Epithelial cell of esophagus (primary cell): ENCODE measurements at regions not wholly inside any gene's neighbourhood (a gene's known extent, or its start where the extent isn't known, plus 50 kb on each side); places are given as distances from the start of the nearest gene placed in this dataset.

Experiments
- DNase-seq: peaks from one replicate; pipeline ENCODE4 v3.0.0; 2010; ENCODE audit warnings: low read depth
- H3K4me3 ChIP-seq: 2 replicates; pipeline ENCODE4 v1.5.1; 2011; ENCODE audit warnings: mild to moderate bottlenecking, low read length, control low read depth
- CTCF ChIP-seq: IDR thresholded peaks from 2 replicates; pipeline ENCODE4 v1.5.1; 2011; ENCODE audit warnings: low read depth, mild to moderate bottlenecking, low read length, control low read depth, inconsistent platforms; ENCODE audit not compliant: insufficient read depth; ENCODE audit errors: missing control alignments

DNA sequence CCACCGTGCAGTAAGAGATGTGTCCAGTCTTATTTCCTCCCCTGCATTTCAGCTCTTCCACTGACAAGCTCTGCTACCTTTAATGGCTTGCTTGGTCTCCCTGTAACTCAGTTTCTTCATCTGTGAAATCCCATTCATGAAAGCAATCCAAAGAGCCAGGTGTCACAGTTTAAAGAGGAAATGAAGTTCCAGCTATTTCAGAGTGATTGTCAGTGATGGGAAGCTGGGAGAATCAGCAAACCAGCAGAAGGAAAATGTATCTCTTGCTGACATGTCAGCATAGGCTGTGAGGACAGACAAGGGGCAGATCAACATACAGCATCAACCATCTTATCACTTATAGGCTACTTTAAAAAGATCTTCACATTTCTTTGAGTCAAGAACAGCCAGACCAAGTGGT, 445.3 kb downstream of the ADRA2A start:
- no peak for DNase-seq
- TF ChIP-seq CTCF = no peak

DNA sequence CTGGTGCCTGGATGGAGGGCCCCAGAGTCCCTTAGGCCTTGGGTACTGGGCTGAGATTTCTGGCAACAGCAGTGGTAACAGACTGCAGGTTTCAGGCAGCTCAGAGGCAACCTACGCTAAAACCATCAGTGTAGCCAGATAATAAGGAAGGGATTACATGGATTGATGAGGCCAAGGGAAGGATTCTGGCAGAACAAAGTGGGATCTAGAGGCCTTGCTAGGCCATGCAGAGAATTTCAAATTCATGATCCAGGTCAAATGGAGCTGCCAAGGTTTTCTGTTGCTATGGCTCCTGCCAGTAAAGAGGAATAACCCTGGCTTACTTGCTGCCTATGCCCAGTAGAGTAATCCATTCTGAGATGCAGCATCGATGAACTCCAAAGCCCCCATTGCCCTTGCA, 445.7 kb downstream of the ADRA2A start:
- no peak overlapping the region for H3K4me3 ChIP-seq
- TF ChIP-seq CTCF = no peak
- no peak for DNase-seq

More for the DNA sequence above, 445.3 kb downstream of the ADRA2A start:
- H3K4me3 ChIP-seq = no peak overlapping the region

- no peak overlapping the region for H3K4me3 ChIP-seq
- TF ChIP-seq CTCF = no peak
- DNase-seq = no peak
These were observed 446.2 kb downstream of the ADRA2A start for GRCh38 chr10:111523016-111523415.

DNA sequence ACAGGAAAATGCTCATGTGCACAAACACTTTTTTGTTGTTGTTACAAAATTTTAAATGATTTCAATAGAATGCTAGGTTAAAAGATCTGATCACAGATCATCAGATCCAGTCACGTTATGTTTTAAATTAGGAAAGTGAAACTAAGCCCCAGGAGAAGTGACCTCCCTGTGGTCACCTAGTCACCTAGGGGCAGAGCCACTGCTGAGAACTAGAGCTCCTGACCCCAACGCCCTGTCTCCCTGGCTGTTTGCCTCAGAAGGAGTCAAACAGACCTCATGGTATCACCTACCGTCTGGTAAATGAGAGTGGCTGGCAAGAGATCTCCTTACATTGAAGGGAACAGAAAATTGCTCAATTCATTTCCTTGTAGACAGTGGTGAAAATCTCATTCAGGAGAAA, 447.3 kb downstream of the ADRA2A start:
- TF ChIP-seq CTCF = no peak
- DNase-seq = no peak
- H3K4me3 ChIP-seq = no peak overlapping the region

DNA sequence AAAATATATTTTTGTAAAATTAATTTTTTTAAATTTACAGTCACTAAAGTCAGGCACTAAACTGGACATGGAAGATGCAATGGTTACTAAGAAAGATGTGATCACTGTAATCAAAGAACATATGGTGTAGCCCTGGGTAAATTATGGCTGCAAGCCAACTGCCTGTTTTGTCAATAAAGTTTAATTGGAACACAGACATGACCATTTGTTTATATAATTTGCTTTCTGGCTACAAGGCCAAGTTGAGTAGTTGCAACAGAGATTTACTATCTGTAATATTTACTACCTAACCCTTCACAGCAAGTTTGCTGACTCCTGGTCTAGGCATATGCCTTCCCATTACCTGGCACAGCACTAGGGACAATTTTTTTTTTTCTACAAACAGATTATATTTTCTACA, 448.9 kb downstream of the ADRA2A start:
- no peak overlapping the region for H3K4me3 ChIP-seq
- no peak for TF ChIP-seq CTCF
- no peak for DNase-seq

- H3K4me3 ChIP-seq = no peak overlapping the region
- no peak for DNase-seq
- no peak for TF ChIP-seq CTCF
These were observed 454.9 kb downstream of the ADRA2A start for GRCh38 chr10:111531690-111532089.

DNA sequence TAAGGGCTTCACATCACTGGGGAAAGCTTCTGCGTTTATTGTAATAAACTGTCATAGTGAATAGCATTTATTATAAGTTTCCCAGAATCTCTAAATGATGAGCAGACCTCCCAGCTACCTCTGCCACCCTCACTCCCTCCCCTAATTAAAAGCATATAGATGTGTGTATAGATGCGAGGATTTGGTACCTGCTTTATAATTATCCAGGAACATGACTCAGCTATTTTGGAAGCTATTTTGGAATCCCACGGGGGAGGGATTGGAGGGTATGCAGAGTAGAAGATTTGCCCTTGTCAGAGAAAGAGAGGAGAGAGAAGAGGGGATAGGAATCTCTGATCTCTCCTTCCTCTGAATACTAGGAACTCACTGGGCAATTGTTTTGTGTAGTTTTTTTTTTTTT, 455.3 kb downstream of the ADRA2A start:
- no peak for DNase-seq
- no peak overlapping the region for H3K4me3 ChIP-seq
- TF ChIP-seq CTCF = no peak
